ENCODE measurements at regions not wholly inside any gene's neighbourhood (a gene's known extent, or its start where the extent isn't known, plus 50 kb on each side); places are given as distances from the start of the nearest gene placed in this dataset.
"Not testable (repeated sequence)": the region's sequence is repeated elsewhere in the genome, so short reads cannot be mapped to it uniquely, and the experiment has no call there.

DNA sequence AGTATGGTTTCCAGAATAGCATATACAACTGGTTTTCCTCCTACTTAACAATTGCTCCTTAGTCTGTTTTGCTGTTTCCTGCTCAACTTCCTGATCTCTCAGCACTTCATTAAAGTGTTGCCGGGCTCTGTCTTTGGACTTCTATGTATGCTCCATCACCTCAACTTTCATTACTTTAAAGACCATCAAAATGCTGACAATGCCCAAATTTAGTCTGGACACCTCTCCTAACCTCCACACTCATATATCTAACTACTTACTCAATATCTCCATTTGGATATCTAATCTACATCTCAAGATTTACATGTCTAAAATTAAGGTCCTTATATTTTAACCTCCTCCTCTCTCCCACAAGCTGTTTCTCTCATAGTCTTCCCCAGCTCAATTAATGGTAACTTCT lies 54.4 kb upstream of the LGR5 start:
- DNase-seq (ENCODE audit: low read depth) = no peak

DNA sequence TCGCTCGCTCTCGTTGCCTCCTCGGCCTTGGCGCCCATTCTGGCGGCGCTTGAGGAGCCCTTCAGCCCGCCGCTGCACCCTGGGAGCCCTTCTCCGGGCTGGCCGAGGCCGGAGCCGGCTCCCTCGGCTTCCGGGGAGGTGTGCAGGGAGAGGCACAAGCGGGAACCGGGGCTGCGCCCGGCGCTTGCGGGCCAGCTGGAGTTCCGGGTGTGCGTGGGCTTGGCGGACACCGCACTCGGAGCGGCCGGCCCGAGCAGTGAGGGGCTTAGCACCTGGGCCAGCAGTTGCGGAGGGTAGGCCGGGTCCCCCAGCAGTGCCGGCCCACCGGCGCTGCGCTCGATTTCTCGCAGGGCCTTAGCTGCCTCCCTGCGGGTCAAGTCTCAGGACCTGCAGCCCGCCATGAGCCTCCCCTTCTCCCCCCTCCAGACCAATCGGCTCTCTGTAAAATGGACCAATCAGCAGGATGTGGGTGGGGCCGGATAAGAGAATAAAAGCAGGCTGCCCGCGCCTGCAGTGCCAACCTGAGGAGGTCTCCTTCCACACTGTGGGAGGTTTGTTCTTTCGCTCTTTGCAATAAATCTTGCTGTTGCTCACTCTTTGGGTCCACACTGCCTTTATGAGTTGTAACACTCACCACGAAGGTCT lies 62.8 kb upstream of the LGR5 start:
- not testable (repeated sequence) for DNase-seq (ENCODE audit: low read depth)

DNA sequence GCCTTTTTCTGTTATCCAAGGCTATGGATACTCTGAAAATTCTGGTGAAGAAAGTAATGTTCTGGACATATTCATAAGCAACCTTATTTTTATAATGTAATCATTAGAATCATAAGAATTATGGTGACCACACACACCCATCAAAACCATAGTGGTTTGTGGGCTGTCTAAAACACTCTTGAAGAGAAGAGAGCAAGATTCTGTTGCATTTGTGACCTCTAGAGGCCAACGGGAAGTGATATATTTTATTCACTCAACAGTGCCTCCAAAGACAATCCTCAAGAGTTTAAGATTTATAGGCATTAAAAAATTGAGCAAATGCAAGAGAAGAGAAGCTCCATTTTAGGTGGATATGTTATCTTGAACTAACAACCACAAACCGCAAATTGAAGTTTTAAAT lies 68.5 kb upstream of the LGR5 start:
- DNase-seq (ENCODE audit: low read depth) = peak; percentile 16

DNA sequence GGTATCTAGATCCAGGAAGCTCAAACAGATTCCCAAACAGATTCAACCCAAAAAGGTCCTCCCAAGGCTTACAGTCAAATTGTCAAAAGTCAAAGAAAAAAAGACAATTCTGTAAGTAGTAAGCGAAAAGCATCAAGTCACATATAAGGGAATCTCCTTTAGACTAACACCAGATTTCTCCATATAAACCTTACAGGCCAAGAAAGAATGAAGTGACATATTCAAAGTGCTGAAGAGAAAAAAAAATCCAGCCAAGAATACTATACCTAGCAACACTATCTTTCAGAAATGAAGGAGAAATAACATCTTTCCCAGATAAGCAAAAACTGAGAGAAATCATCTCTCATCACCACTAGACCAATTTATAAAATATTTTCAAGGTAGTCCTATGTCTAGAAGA lies 79.6 kb upstream of the LGR5 start:
- no peak for DNase-seq (ENCODE audit: low read depth)

DNA sequence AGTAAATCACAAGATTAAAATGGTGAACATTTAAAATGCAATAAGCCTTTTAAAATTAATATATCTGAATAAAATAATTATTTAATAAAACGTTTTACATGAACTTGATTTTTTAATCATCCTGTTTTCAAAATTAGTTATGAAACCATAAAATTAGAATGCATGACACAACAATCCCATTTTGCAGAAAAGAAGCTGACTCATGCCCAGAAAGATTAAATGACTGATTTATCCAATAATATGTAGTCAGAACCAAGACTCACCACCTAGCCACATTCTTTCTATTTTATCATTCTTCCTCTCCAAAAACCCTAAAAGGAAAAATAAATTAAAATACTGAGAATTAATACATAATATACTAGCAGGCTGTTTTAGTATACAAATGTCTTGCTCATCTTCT lies 83.0 kb upstream of the LGR5 start:
- DNase-seq (ENCODE audit: low read depth) = no peak

DNA sequence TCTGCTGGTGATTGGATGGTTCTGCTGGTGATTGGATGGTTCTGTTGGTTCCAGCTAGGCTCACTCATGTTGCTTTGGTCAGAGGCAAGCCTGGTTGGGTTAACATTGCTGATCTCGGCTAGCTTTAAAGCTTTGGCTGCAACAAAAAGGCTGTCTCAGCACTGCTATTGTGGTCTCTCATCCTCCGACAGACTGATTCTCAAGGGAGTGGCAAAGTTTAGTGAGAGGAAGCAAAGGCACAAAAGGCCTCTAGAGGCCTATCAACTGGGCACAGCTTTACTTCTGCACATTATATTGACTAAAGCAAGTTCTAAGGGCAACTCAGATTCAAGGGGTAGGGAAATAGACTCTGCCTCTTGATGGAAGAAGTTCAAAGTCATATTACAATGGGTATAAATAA lies 84.7 kb upstream of the LGR5 start:
- no peak for DNase-seq (ENCODE audit: low read depth)

DNA sequence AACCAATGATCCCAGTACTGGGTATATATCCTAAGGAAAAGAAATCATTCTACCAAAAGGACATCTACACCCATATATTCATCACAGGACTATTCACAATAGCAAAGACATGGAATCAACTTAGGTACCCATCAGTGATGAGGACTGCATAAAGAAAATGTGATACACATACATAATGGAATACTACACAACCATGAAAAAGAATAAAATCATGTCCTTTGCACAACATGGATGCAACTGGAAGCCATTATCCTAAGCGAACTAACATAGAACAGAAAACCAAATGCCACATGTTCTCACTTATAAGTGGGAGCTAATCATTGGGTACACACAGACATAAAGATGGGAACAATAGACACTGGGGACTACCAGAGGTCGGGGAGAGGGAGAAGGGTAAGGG lies 86.0 kb upstream of the LGR5 start:
- no peak for DNase-seq (ENCODE audit: low read depth)

DNA sequence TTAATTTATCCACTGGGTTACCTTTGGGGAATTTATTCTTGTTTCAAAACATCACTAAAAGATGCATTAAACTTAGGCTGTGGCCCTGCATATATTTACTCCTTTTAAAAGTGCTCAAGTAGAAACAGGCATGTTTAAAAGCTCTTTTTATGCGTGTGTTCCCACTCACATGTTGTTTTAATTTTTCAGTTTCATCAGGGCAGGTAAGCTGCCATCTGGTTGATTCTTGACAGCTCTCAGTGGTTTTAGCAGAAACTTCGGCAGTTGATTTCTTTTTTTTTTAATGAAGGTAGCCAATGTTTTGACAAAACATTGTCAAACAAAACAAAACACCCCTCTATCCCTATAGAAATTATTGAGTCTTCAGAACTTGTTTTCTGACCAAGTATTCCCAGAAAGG lies 89.6 kb upstream of the LGR5 start:
- no peak for DNase-seq (ENCODE audit: low read depth)

DNA sequence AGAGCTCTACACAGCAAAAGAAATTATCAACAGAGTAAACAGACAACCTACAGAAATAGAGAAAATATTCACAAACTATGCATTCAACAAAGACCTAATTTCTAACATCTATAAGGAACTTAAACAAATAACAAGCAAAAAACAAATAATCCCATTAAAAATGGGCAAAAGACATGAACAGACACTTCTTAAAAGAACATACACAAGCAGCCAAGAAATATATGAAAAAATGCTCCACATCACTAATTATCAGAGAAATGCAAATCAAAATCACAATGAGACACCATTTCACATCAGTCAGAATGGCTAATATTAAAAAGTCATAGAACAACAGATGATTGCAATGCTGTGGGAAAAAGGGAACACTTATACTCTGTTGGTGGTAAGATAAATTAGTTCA lies 100.7 kb upstream of the LGR5 start:
- DNase-seq (ENCODE audit: low read depth) = no peak

DNA sequence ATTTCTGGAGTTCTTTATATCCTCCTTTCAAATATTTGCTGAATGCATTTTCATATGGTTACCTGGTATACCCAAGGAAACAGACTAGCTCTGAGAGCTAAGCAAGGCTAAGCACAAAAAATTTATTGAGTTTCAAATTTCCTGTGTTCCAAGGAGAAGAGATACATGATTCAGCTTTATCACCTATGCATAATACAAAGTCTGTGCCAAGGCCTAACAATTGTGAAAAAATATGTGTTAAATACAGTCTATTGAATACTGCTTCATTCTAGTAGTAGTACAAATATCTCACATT lies 103.7 kb upstream of the LGR5 start:
- no peak for DNase-seq (ENCODE audit: low read depth)

DNA sequence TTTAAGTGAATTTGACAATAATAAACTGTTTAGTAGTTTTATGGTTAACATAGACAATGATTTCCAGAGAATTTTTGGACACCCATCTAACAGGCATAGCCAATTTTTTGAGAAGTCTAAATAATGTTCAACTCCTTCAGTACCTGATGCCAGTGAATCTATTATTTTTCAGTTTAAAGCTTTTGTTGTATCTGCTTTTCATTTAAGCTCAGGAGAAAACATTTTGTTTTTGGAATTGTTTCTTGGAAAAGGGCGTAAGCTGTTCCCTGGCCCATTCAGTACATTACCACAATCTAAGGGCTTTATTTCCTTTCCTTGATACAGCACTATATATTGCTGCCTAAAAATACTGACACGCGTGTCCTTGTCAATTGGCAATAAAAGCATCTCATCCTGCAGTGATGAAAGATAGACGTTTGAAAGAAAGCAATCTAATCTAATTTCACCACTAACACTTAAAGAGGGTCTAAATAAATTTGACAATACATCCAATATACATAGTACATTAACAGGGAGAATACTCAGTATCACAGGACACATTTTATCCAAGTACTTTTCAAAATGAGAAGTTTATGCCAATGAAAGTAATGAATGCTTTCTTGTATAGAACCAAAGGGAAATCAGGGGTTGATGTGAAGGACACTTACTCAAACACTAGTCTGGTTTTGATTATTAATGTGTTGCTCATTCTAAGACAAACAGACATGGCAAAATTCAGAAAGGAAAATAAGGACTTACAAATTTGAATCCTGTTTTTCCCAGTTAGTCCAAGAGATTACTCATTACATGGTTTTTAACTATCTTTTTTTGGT lies 104.2 kb upstream of the LGR5 start:
- DNase-seq (ENCODE audit: low read depth) = no peak

DNA sequence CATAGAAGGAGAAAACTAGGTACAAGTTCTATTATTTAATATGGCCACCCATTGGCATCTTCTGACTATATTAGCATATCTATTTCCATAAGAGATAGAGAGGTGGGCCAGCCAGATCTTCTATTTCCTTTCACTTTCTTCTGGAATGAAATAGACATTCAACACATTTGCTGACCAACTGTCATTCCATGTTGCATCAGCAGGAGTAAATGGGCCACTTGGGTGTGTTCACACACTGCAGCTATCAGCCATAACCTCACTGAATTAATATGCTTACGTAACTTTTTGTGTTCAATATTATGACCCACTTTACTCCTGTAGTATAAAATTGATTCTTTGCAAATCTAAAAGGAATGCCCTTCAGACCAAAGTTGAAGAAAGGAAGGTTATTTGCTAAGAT lies 106.2 kb upstream of the LGR5 start:
- no peak for DNase-seq (ENCODE audit: low read depth)

DNA sequence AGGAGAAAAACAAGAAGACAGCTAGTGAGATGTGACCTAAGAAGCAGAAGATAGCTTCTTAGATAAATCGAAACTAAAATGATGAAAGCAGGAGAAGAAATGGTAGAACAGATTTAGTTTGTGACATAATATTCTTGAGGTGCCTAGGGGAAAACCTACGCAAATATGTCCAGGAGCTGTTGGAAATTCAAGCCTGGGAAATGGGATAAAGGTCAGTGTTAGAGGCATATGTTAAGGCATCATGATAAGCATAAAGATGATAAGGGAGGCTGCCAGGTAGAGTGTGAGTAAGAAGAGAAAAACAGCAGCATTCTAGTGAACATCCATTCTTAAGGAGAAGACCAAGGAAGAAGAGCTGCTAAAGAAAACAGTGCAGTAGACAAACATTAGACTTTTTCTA lies 109.6 kb upstream of the LGR5 start:
- no peak for DNase-seq (ENCODE audit: low read depth)

DNA sequence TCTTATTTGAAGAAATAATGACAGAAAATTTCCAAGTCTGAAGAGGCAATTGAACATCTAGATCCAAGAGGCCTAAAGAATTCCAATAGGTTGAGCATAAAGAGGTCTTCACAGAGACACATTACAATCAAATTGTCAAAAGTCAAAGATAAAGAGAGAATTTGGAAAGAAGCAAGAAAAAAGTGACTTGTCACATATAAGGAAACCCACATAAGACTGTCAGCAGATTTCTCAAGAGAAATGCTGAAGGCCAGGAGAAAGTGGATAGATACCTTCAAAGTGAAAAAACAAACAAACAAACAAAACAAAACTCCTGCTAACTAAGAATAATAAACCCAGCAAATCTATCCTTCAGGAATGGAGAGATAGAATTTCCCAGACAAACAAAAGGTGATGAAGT lies 118.1 kb upstream of the LGR5 start:
- DNase-seq (ENCODE audit: low read depth) = no peak

DNA sequence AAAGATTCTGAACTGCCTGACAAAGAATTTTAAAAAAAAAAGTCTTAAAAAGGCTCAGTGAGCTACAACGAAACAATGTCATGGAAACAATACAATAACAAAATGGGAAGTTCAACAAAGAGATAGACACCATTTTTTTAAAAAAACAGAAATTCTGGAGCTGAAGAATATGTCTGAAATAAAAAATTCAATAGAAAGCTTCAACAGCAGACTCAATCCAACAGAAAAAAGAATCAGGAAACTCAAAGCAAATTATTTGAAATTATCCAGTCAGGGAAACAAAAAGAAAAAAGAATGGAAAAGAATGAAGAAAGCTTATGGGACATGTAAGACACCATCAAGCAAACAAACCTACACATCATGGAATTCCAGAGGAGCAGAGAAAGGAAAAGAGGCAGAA lies 118.5 kb upstream of the LGR5 start:
- DNase-seq (ENCODE audit: low read depth) = no peak

DNA sequence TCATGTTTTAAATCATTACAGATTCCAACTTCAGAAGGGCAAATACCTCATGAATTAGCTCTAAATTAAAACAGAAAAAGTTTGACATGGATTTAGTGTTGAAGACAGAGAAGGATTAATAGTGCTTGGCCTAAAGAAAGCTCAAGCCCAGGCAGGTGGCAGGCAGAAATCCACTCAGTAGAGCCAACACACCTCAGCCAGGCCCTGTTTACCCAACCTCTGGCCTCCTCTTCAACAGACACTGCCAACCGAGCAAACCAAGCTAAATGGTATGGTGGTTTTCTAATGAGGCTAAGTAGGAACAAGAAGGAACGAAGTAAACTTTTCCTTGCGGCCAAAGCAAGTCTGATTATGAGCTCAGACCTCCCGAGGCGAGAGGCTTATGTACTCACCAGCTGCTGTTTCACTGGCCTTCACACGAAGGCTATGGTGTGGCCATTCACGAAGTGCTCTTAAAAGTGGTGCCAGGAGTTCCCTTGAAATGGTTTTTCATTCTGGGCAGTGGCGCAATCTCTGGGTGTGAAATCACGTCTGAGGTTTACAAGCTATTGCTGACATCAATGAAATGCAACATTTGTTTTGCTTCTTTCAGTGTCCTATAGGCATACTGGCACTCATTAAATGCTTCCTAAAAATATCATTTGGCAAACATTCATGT lies 124.1 kb upstream of the LGR5 start:
- no peak for DNase-seq (ENCODE audit: low read depth)

DNA sequence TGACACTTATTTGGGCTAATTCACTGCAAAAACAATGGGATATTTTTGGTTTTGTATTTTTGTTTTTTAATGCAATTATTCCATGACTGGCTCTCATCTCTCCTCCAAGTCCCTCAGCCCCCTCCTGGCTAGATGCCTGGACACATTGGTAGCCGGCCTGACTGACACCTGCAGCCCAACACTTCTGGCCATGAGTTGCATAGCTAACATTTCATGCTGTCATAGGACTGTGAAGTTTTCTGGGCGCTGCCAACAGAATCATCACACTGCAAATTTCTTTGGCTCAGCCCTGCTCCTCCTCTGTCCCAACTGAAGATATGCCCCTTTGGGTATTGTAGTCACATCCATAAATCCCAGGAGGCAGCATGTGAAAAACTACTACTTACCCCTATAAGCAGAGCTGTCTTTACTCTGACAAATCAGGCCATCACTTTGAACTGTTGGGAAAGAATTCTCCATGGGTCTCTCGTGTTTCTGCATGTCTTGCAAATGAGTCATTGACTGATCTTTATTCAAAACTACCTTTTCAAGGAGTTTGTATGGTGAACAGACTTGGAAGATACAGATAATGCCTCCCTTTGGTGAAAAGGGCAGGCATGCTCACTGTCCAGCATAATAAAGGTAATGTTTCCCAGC lies 126.7 kb upstream of the LGR5 start:
- DNase-seq (ENCODE audit: low read depth) = peak; percentile 69

DNA sequence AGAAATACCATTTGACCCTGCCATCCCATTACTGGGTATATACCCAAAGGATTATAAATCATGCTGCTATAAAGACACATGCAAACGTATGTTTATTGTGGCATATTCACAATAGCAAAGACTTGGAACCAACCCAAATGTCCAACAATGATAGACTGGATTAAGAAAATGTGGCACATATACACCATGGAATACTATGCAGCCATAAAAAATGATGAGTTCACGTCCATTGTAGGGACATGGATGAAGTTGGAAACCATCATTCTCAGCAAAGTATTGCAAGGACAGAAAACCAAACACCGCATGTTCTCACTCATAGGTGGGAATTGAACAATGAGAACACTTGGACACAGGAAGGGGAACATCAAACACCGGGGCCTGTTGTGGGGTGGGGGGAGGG lies 128.0 kb upstream of the LGR5 start:
- not testable (repeated sequence) for DNase-seq (ENCODE audit: low read depth)

DNA sequence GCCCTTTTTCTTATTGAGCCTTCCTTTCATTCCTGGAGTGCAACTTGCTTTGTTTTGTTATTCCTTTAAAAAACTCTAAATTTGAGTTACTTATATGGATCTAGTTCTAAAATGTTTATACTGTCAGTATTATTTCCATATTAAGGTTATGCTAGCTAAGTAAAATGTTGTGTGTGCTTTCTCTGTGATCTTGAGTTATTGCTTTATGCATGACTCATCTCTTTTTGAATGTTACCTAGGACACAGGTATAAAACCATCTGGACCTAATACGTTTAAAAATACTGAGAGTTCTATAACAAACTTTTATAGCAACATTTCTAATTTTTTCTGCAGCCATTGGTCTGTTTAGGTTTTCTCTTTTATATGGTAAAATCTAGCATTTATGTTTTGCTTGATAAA lies 132.8 kb upstream of the LGR5 start:
- no peak for DNase-seq (ENCODE audit: low read depth)

DNA sequence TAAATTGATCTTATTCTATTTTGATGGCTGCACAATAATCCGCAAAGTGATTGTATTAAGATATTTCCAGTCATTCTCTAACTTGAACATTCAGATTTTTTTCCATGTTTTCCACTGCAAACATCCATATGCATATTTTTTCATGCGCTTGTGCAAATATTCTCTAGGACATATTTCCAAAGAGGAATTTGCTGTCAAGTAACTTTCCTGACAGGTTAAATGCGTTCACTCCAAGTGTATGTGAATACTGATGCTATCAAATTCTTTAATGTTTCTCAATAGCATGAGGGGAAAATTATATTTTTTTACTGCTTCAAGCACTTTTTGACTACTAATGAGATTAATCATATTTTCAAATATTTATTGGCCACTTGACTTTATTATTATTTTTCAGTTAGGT lies 135.3 kb upstream of the LGR5 start:
- DNase-seq (ENCODE audit: low read depth) = no peak

DNA sequence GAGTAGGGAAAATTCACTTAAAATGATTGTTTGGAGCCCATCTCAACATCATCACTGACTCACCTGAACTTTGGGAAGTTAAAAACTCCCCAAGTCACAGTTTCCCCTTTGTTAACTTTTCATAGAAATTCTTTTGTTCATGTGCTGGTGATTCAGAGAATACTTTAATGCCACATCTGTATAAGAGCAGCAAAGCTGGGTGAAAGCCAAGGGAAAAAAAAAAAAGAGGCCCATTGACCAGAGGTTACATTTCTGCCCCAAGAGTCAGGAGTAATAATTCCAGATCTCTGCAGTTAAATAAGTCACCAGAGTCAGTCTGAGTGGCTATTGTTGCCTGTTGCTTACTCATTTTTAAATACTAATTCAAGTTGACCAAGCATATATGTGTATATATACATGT lies 136.4 kb upstream of the LGR5 start:
- DNase-seq (ENCODE audit: low read depth) = peak; percentile 65
